ENCODE measurements at regions not wholly inside any gene's neighbourhood (a gene's known extent, or its start where the extent isn't known, plus 50 kb on each side); places are given as distances from the start of the nearest gene placed in this dataset.

DNA sequence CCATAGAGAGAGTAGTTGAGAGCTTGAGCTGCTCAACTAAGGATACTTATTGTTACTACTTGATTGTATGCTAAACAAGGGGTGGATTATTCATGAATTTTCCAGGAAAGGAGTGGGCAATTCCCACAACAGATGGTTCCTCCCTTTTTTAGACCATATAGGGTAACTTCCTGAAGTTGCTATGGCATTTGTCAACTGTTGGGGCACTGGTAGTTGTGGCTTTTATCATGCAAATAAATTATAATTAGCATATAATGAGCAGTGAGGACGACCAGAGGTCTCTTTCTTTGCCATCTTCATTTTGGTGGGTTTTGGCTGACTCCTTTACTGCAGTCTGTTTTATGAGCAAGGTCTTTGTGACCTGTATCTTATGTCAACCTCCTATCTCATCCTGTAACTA is 1403.5 kb upstream of the PABPC4L start:
- no peak for TF ChIP-seq RAD21 (IDR thresholded peaks at IDR 0.05; ENCODE audit: low read depth)
- no peak for TF ChIP-seq TCF12 (IDR thresholded peaks at IDR 0.05; ENCODE audit: low read depth)

DNA sequence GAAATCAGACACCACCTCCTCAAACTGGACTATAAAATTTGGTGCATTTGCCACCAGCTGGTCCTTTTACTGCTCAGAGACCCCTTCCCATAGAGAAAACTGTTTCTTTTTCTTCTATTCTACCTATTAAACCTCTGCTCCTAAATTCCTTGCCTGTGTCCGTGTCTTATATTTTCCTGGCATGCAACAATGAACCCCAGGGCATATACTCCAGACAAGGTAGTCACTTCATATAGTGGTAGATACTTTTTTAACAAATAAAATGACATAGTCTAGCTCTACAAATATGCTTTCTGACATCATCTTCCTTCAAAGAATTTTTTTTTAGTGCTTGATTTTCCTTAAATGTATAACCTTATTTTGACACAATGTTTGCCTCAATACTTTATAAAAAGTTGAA is 1402.9 kb upstream of the PABPC4L start:
- TF ChIP-seq, protein P1, sequence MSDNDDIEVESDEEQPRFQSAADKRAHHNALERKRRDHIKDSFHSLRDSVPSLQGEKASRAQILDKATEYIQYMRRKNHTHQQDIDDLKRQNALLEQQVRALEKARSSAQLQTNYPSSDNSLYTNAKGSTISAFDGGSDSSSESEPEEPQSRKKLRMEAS (IDR thresholded peaks at IDR 0.05): no peak
- no peak for TF ChIP-seq TAF1 (IDR thresholded peaks at IDR 0.05; ENCODE audit: low read depth)
- TF ChIP-seq, protein P2, sequence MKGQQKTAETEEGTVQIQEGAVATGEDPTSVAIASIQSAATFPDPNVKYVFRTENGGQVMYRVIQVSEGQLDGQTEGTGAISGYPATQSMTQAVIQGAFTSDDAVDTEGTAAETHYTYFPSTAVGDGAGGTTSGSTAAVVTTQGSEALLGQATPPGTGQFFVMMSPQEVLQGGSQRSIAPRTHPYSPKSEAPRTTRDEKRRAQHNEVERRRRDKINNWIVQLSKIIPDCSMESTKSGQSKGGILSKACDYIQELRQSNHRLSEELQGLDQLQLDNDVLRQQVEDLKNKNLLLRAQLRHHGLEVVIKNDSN (IDR thresholded peaks at IDR 0.05): no peak

DNA sequence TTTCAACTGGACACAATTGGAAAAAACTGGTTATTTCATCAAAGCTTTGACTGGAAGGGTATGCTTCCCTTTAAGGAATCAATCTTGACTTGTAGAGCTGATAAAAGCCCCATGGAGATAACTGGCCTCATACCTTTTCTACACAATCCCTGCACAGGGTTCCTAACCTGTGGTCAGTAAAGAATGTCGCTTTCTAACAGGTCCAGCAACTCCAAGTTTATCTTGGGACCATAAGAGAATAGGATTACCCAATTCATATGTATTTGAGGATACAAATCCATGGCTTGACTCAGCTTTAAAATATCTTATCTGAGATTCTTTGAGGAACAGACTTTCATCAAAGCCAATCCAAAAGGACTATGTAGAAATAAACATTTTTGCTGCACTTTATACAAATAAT is 1399.8 kb upstream of the PABPC4L start:
- no peak for TF ChIP-seq NFIC (IDR thresholded peaks at IDR 0.05)
- no peak for TF ChIP-seq EP300 (IDR thresholded peaks at IDR 0.05; ENCODE audit: borderline replicate concordance)
- TF ChIP-seq RAD21 (IDR thresholded peaks at IDR 0.05; ENCODE audit: low read depth): no peak
- no peak for TF ChIP-seq CEBPB (IDR thresholded peaks at IDR 0.05)
- no peak for TF ChIP-seq YY1 (IDR thresholded peaks at IDR 0.05; ENCODE audit: low read depth)
- TF ChIP-seq, protein P2 (IDR thresholded peaks at IDR 0.05): no peak
- no peak for TF ChIP-seq TCF12 (IDR thresholded peaks at IDR 0.05; ENCODE audit: low read depth)
- TF ChIP-seq, protein P1 (IDR thresholded peaks at IDR 0.05): no peak
- TF ChIP-seq CREB1 (IDR thresholded peaks at IDR 0.05; ENCODE audit: low read depth): no peak
- no peak for TF ChIP-seq TAF1 (IDR thresholded peaks at IDR 0.05; ENCODE audit: low read depth)
- TF ChIP-seq TEAD4 (IDR thresholded peaks at IDR 0.05): no peak
- no peak for TF ChIP-seq EGR1 (IDR thresholded peaks at IDR 0.05)

DNA sequence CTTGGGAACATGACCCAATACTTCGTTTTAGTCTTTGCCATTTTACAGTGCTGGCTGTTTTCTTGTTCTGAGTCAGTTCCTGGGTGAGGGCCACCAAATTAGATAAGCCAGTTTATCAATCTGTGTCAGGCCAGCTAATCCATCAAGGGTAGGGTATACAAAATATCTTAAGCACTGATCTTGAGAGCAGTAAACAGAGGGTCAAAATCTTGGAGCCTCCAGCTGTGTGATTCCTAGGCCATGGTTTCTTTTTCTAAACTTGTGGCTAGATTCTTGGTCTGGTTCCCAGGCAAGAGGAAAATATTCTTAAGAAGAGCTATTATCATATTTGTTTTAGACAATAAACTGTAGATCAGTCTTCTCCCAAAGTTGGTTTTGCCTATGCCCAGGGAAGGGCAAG is 1396.6 kb upstream of the PABPC4L start:
- no peak for TF ChIP-seq TAF1 (IDR thresholded peaks at IDR 0.05; ENCODE audit: low read depth)
- TF ChIP-seq, protein P2 (IDR thresholded peaks at IDR 0.05): no peak
- no peak for TF ChIP-seq CREB1 (IDR thresholded peaks at IDR 0.05; ENCODE audit: low read depth)
- TF ChIP-seq RAD21 (IDR thresholded peaks at IDR 0.05; ENCODE audit: low read depth): no peak
- TF ChIP-seq TEAD4 (IDR thresholded peaks at IDR 0.05): no peak
- TF ChIP-seq EGR1 (IDR thresholded peaks at IDR 0.05): no peak
- TF ChIP-seq FOXM1 (IDR thresholded peaks at IDR 0.05; ENCODE audit: borderline replicate concordance, low read depth): no peak
- no peak for TF ChIP-seq EP300 (IDR thresholded peaks at IDR 0.05; ENCODE audit: borderline replicate concordance)

DNA sequence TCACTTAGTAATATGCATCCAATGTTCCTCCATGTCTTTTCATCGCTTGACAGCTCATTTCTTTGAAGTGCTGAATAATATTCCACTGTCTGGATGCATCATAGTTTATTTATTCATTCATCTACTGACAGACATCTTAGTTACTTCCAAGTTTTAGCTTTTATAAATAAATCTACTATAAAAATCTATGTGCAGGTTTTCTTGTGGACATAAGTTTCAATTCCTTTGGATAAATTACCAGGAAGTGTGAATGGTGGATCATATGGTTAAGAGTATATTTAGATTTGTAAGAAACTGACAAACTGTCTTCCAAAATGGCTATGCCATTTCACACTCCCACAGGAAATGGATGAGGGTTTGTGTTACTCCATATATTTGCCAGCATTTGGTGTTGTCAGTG is 1392.9 kb upstream of the PABPC4L start:
- no peak for TF ChIP-seq YY1 (IDR thresholded peaks at IDR 0.05; ENCODE audit: low read depth)
- no peak for TF ChIP-seq EGR1 (IDR thresholded peaks at IDR 0.05)
- no peak for TF ChIP-seq EP300 (IDR thresholded peaks at IDR 0.05; ENCODE audit: borderline replicate concordance)
- no peak for TF ChIP-seq RAD21 (IDR thresholded peaks at IDR 0.05; ENCODE audit: low read depth)
- TF ChIP-seq ZBTB7A (IDR thresholded peaks at IDR 0.05; ENCODE audit: low read depth): no peak
- no peak for TF ChIP-seq CREB1 (IDR thresholded peaks at IDR 0.05; ENCODE audit: low read depth)
- TF ChIP-seq, protein P3, sequence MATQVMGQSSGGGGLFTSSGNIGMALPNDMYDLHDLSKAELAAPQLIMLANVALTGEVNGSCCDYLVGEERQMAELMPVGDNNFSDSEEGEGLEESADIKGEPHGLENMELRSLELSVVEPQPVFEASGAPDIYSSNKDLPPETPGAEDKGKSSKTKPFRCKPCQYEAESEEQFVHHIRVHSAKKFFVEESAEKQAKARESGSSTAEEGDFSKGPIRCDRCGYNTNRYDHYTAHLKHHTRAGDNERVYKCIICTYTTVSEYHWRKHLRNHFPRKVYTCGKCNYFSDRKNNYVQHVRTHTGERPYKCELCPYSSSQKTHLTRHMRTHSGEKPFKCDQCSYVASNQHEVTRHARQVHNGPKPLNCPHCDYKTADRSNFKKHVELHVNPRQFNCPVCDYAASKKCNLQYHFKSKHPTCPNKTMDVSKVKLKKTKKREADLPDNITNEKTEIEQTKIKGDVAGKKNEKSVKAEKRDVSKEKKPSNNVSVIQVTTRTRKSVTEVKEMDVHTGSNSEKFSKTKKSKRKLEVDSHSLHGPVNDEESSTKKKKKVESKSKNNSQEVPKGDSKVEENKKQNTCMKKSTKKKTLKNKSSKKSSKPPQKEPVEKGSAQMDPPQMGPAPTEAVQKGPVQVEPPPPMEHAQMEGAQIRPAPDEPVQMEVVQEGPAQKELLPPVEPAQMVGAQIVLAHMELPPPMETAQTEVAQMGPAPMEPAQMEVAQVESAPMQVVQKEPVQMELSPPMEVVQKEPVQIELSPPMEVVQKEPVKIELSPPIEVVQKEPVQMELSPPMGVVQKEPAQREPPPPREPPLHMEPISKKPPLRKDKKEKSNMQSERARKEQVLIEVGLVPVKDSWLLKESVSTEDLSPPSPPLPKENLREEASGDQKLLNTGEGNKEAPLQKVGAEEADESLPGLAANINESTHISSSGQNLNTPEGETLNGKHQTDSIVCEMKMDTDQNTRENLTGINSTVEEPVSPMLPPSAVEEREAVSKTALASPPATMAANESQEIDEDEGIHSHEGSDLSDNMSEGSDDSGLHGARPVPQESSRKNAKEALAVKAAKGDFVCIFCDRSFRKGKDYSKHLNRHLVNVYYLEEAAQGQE (IDR thresholded peaks at IDR 0.05; ENCODE audit: low read depth): no peak
- TF ChIP-seq FOXM1 (IDR thresholded peaks at IDR 0.05; ENCODE audit: borderline replicate concordance, low read depth): no peak
- TF ChIP-seq, protein P2 (IDR thresholded peaks at IDR 0.05): no peak
- TF ChIP-seq CEBPB (IDR thresholded peaks at IDR 0.05): no peak
- no peak for TF ChIP-seq NFIC (IDR thresholded peaks at IDR 0.05)
- TF ChIP-seq, protein P1 (IDR thresholded peaks at IDR 0.05): no peak
- TF ChIP-seq TAF1 (IDR thresholded peaks at IDR 0.05; ENCODE audit: low read depth): no peak

DNA sequence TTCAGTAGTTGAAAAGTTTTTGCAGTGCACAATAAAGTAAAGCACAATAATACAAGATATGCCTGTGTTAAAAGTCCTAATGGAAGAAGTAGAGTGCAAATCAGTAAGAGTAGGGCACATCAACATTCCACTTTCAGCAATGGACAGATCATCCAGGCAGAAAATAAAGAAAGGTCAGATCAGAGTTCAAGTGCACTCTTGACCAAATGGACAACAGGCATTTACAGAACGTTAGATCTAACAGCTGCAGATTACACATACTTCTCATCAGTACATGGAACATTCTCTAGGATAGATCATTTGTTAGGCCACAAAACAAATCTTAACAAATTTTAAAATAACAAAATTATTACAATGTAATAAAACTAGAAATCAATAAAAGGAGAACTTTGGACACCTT is 1373.5 kb upstream of the PABPC4L start:
- TF ChIP-seq EP300 (IDR thresholded peaks at IDR 0.05; ENCODE audit: borderline replicate concordance): no peak
- TF ChIP-seq TAF1 (IDR thresholded peaks at IDR 0.05; ENCODE audit: low read depth): no peak
- no peak for TF ChIP-seq YY1 (IDR thresholded peaks at IDR 0.05; ENCODE audit: low read depth)
- no peak for TF ChIP-seq RAD21 (IDR thresholded peaks at IDR 0.05; ENCODE audit: low read depth)
- TF ChIP-seq FOXM1 (IDR thresholded peaks at IDR 0.05; ENCODE audit: borderline replicate concordance, low read depth): no peak

DNA sequence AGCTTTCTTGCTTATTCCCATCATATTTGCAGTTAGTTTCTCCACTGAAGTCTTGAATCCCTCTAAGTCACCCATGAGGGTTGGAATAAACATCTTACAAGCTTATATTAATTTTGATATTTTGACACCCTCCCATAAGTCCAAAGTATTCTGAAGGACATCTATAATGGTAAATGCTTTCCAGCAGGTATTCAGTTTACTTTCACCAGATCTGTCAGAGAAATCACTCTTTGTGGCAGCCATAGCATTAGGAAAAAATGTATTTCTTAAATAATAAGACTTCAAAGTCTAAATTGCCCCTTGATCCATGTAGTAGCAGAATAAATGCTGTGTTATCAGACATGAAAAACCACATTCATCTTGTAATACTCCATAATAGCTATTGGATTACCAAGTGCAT is 1371.7 kb upstream of the PABPC4L start:
- TF ChIP-seq YY1 (IDR thresholded peaks at IDR 0.05; ENCODE audit: low read depth): no peak
- no peak for TF ChIP-seq CREB1 (IDR thresholded peaks at IDR 0.05; ENCODE audit: low read depth)
- no peak for TF ChIP-seq NFIC (IDR thresholded peaks at IDR 0.05)
- TF ChIP-seq CEBPB (IDR thresholded peaks at IDR 0.05): no peak
- TF ChIP-seq, protein P2 (IDR thresholded peaks at IDR 0.05): no peak
- TF ChIP-seq, protein P1 (IDR thresholded peaks at IDR 0.05): no peak
